ENCODE measurements at regions not wholly inside any gene's neighbourhood (a gene's known extent, or its start where the extent isn't known, plus 50 kb on each side); places are given as distances from the start of the nearest gene placed in this dataset.

DNA sequence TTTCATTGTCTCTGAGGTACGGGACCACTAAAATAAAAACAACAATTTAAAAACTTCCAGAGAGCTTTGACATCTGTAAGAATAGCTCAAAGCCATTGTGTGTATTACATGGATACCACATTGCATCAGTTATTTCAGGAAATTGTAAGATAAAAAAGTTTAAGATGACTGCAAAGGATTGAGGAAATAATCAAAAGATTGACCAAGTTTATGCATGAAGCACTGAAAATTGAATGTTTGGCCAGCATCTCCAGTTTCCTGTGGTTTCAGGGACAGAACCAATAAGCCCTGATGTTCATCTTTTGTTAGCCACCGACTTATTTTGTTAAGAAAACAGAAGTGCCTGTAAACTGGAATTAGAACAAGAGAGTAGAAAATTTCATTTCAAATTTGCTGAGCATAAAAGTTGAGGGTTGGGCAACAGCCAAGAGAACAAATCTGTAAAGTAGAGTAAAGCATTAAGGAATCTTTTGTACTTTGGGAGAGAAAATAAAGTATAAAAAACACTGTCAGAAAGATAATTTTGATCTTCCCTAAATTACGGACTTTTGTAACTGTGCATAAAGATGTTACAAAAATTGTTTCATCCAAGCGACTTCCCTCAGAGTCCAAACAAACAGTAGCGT, 211.5 kb upstream of the P2RY1 start:
- H3K79me2 ChIP-seq (ENCODE audit: insufficient read depth, low read depth): no peaks in the 10 kb centered on the region
- H3K4me2 ChIP-seq: no peak overlapping the region
- no peaks in the 10 kb centered on the region for H3K27me3 ChIP-seq (ENCODE audit: insufficient read depth, low read depth)
- no peak overlapping the region for H3K4me3 ChIP-seq (IDR thresholded peaks at IDR 0.05; ENCODE audit: insufficient read depth, low read depth, low read length)
- H4K20me1 ChIP-seq (ENCODE audit: insufficient read depth): no peaks in the 10 kb centered on the region
- H3K27ac ChIP-seq: no peak overlapping the region
- H2AFZ ChIP-seq (ENCODE audit: low read depth): no peak overlapping the region
- no peaks in the 10 kb centered on the region for H3K36me3 ChIP-seq (ENCODE audit: insufficient read depth)
- no peaks in the 10 kb centered on the region for H3K4me1 ChIP-seq (ENCODE audit: low read depth, poor library complexity, severe bottlenecking)
- no peak overlapping the region for H3K9ac ChIP-seq
- TF ChIP-seq, protein P1, sequence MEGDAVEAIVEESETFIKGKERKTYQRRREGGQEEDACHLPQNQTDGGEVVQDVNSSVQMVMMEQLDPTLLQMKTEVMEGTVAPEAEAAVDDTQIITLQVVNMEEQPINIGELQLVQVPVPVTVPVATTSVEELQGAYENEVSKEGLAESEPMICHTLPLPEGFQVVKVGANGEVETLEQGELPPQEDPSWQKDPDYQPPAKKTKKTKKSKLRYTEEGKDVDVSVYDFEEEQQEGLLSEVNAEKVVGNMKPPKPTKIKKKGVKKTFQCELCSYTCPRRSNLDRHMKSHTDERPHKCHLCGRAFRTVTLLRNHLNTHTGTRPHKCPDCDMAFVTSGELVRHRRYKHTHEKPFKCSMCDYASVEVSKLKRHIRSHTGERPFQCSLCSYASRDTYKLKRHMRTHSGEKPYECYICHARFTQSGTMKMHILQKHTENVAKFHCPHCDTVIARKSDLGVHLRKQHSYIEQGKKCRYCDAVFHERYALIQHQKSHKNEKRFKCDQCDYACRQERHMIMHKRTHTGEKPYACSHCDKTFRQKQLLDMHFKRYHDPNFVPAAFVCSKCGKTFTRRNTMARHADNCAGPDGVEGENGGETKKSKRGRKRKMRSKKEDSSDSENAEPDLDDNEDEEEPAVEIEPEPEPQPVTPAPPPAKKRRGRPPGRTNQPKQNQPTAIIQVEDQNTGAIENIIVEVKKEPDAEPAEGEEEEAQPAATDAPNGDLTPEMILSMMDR (conservative IDR thresholded peaks at IDR 0.05; ENCODE audit: low read depth, low read length): no peak

DNA sequence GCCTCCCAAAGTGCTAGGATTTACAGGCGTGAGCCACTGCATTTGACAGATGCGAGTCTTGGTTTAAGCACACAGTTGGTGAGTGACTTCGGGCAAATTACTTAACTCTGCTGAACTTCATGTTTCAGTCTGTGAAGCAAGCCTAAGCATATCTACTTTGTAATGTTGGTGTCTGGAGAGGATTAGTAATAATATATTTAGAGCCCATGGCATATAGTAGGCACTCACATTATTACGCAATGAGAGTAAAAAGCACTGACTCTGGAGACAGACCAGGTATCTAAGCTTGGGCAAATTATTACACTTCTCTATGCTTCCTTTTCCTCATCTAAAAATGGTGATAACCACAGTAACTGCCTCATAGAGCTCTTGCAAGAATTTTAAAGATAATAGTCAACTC, 208.7 kb upstream of the P2RY1 start:
- Histone ChIP-seq H3K4me2 (no peak overlapping the region), H3K36me3 (ENCODE audit: insufficient read depth) (no peaks in the 10 kb centered on the region), H3K79me2 (ENCODE audit: insufficient read depth, low read depth) (no peaks in the 10 kb centered on the region), H4K20me1 (ENCODE audit: insufficient read depth) (no peaks in the 10 kb centered on the region), H3K4me1 (ENCODE audit: low read depth, poor library complexity, severe bottlenecking) (no peaks in the 10 kb centered on the region), H3K27me3 (ENCODE audit: insufficient read depth, low read depth) (no peaks in the 10 kb centered on the region), H3K9ac (no peak overlapping the region), H3K27ac (no peak overlapping the region), H2AFZ (ENCODE audit: low read depth) (no peak overlapping the region), H3K4me3 (IDR thresholded peaks at IDR 0.05; ENCODE audit: insufficient read depth, low read depth, low read length) (no peak overlapping the region)
- TF ChIP-seq, protein P1 (conservative IDR thresholded peaks at IDR 0.05; ENCODE audit: low read depth, low read length): no peak

DNA sequence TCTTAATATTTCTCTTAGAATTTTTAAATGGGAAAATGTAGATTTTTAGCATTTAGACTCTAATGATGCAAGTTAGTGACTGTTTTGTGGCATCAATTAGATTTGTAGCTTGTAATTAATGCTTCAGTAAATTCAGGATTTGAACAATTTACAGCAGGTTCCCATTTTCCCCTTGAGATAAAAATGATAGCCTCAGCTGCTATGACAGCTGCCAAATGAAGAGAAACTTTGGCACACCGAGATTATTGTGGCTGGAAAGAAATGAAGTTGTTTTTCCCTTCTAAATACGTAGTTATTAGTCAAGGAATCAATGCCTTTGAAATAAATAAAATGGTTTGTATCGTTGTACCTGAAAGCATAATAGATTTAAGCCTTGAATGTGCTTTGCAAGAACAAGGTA, 206.4 kb upstream of the P2RY1 start:
- H3K4me3 ChIP-seq (IDR thresholded peaks at IDR 0.05; ENCODE audit: insufficient read depth, low read depth, low read length): no peak overlapping the region
- H3K27ac ChIP-seq: no peak overlapping the region
- no peak overlapping the region for H2AFZ ChIP-seq (ENCODE audit: low read depth)
- H4K20me1 ChIP-seq (ENCODE audit: insufficient read depth): no peaks in the 10 kb centered on the region
- TF ChIP-seq, protein P1 (conservative IDR thresholded peaks at IDR 0.05; ENCODE audit: low read depth, low read length): no peak
- H3K4me1 ChIP-seq (ENCODE audit: low read depth, poor library complexity, severe bottlenecking): no peaks in the 10 kb centered on the region
- H3K27me3 ChIP-seq (ENCODE audit: insufficient read depth, low read depth): no peaks in the 10 kb centered on the region
- no peak overlapping the region for H3K9ac ChIP-seq
- no peak overlapping the region for H3K4me2 ChIP-seq
- H3K79me2 ChIP-seq (ENCODE audit: insufficient read depth, low read depth): no peaks in the 10 kb centered on the region
- no peaks in the 10 kb centered on the region for H3K36me3 ChIP-seq (ENCODE audit: insufficient read depth)

DNA sequence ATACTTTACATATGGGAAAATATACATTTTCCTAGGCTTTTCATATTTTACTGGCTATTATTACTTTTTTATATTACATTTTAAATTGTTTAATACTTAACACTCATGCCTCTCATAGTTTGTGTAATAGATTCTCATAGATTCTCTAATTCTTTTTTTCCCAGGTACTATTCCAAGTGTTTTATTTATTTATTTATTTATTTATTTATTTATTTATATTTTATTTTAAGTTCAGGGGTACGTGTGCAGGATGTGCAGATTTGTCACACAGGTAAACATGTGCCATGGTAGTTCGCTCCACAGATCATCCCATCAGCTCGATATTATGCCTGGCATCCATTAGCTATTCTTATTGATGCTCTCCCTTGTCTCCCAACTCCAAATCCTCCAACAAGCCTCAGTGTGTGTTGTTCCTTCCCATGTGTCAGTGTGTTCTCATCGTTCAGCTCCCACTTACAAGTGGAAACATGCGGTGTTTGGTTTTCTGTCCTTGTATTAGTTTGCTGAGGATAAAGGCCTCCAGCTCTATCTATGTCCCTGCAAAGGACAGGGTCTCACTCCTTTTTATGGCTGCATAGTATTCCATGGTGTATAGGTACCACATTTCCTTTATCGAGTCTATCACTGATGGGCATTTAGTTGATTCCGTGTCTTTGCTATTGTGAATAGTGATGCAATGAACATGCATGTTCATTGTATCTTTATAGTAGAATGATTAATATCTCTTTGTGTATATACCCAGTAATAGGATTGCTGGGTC, 205.4 kb upstream of the P2RY1 start:
- Histone ChIP-seq H2AFZ (ENCODE audit: low read depth) (no peak overlapping the region), H3K4me1 (ENCODE audit: low read depth, poor library complexity, severe bottlenecking) (no peaks in the 10 kb centered on the region), H3K36me3 (ENCODE audit: insufficient read depth) (no peaks in the 10 kb centered on the region), H3K4me3 (IDR thresholded peaks at IDR 0.05; ENCODE audit: insufficient read depth, low read depth, low read length) (no peak overlapping the region), H3K79me2 (ENCODE audit: insufficient read depth, low read depth) (no peaks in the 10 kb centered on the region), H3K27ac (no peak overlapping the region), H4K20me1 (ENCODE audit: insufficient read depth) (no peaks in the 10 kb centered on the region), H3K27me3 (ENCODE audit: insufficient read depth, low read depth) (no peaks in the 10 kb centered on the region), H3K4me2 (no peak overlapping the region), H3K9ac (no peak overlapping the region)
- TF ChIP-seq, protein P1 (conservative IDR thresholded peaks at IDR 0.05; ENCODE audit: low read depth, low read length): no peak
